H9 (cell line): ENCODE measurements at regions not wholly inside any gene's neighbourhood (a gene's known extent, or its start where the extent isn't known, plus 50 kb on each side); places are given as distances from the start of the nearest gene placed in this dataset.

Experiments used
- DNase-seq: peaks from one replicate; pipeline ENCODE4 v3.0.0-alpha.2; 2017
- H2AFZ ChIP-seq: one replicate; pipeline ENCODE4 v1.6.1; 2013; ENCODE audit warnings: mild to moderate bottlenecking, low read length, control low read depth, moderate library complexity
- H2AK5ac ChIP-seq: 2 replicates; pipeline ENCODE4 v1.6.1; 2013; ENCODE audit warnings: low read length, control low read depth, mixed read lengths; ENCODE audit not compliant: insufficient read length
- H2BK120ac ChIP-seq: one replicate; pipeline ENCODE4 v1.6.1; 2013; ENCODE audit warnings: low read depth, mild to moderate bottlenecking, low read length, control low read depth, inconsistent platforms; ENCODE audit not compliant: poor library complexity, severe bottlenecking
- H2BK12ac ChIP-seq: 2 replicates; pipeline ENCODE4 v1.6.1; 2013; ENCODE audit warnings: low read length, control low read depth, mixed read lengths, low read depth; ENCODE audit not compliant: insufficient read length
- H2BK15ac ChIP-seq: 2 replicates; pipeline ENCODE4 v1.6.1; 2013; ENCODE audit warnings: low read depth, low read length, control low read depth
- H2BK20ac ChIP-seq: one replicate; pipeline ENCODE4 v1.6.1; 2013; ENCODE audit warnings: low read depth, mild to moderate bottlenecking, low read length, control low read depth, inconsistent platforms; ENCODE audit not compliant: poor library complexity, severe bottlenecking
- H2BK5ac ChIP-seq: 2 replicates; pipeline ENCODE4 v1.6.1; 2013; ENCODE audit warnings: low read length, control low read depth, mixed read lengths; ENCODE audit not compliant: insufficient read length
- H3K14ac ChIP-seq: 2 replicates; pipeline ENCODE4 v1.6.1; 2013; ENCODE audit warnings: low read length, control low read depth; ENCODE audit not compliant: insufficient read depth
- H3K18ac ChIP-seq: 2 replicates; pipeline ENCODE4 v1.6.1; 2013; ENCODE audit warnings: low read depth, mild to moderate bottlenecking, mixed read lengths, low read length, control low read depth; ENCODE audit not compliant: insufficient read length
- H3K23ac ChIP-seq: 2 replicates; pipeline ENCODE4 v1.6.1; 2013; ENCODE audit warnings: low read length, control low read depth, mixed read lengths, low read depth; ENCODE audit not compliant: insufficient read length
- H3K23me2 ChIP-seq: 2 replicates; pipeline ENCODE4 v1.6.1; 2013; ENCODE audit warnings: low read depth, mild to moderate bottlenecking, mixed read lengths, low read length, control low read depth; ENCODE audit not compliant: insufficient read length, poor library complexity, severe bottlenecking
- H3K27ac ChIP-seq: 2 replicates; pipeline ENCODE4 v1.5.1; 2013; ENCODE audit warnings: low read length, control low read depth, mixed read lengths, low read depth; ENCODE audit not compliant: insufficient read length
- H3K27me3 ChIP-seq: 2 replicates; pipeline ENCODE4 v1.6.1; 2013; ENCODE audit warnings: low read length, control low read depth, inconsistent platforms; ENCODE audit not compliant: insufficient read depth
- H3K4ac ChIP-seq: 2 replicates; pipeline ENCODE4 v1.6.1; 2013; ENCODE audit warnings: low read depth, mild to moderate bottlenecking, control low read depth, inconsistent platforms, low read length, moderate library complexity
- H3K4me1 ChIP-seq: 2 replicates; pipeline ENCODE4 v1.6.1; 2013; ENCODE audit warnings: low read length, control low read depth, inconsistent platforms; ENCODE audit not compliant: insufficient read depth
- H3K4me2 ChIP-seq: 2 replicates; pipeline ENCODE4 v1.6.1; 2013; ENCODE audit warnings: low read length, control low read depth, mixed read lengths; ENCODE audit not compliant: insufficient read length, insufficient read depth
- H3K56ac ChIP-seq: 2 replicates; pipeline ENCODE4 v1.6.1; 2013; ENCODE audit warnings: low read depth, mild to moderate bottlenecking, mixed read lengths, low read length, control low read depth; ENCODE audit not compliant: insufficient read length
- H3K79me1 ChIP-seq: 2 replicates; pipeline ENCODE4 v1.6.1; 2013; ENCODE audit warnings: low read depth, mild to moderate bottlenecking, moderate library complexity, low read length, control low read depth, inconsistent platforms; ENCODE audit not compliant: insufficient read depth, poor library complexity, severe bottlenecking
- H3K79me2 ChIP-seq: 2 replicates; pipeline ENCODE4 v1.6.1; 2013; ENCODE audit warnings: low read length, control low read depth, inconsistent platforms; ENCODE audit not compliant: insufficient read depth
- H3K9ac ChIP-seq: 2 replicates; pipeline ENCODE4 v1.6.1; 2013; ENCODE audit warnings: low read length, control low read depth, mixed read lengths; ENCODE audit not compliant: insufficient read length; ENCODE audit errors: extremely low read depth
- H3K9me3 ChIP-seq: one replicate; pipeline ENCODE4 v1.6.1; 2013; ENCODE audit warnings: low read depth, low read length, inconsistent platforms; ENCODE audit not compliant: control insufficient read depth
- H3T11ph ChIP-seq: one replicate; pipeline ENCODE4 v1.6.1; 2013; ENCODE audit warnings: mild to moderate bottlenecking, low read length, control low read depth, inconsistent platforms
- H4K20me1 ChIP-seq: one replicate; pipeline ENCODE4 v1.6.1; 2013; ENCODE audit not compliant: control insufficient read depth, insufficient read length, insufficient read depth
- H4K5ac ChIP-seq: 2 replicates; pipeline ENCODE4 v1.6.1; 2013; ENCODE audit warnings: low read depth, mild to moderate bottlenecking, mixed read lengths, low read length, control low read depth; ENCODE audit not compliant: insufficient read length
- H4K8ac ChIP-seq: replicated peaks from 2 replicates; pipeline ENCODE4 v1.6.1; 2013; ENCODE audit warnings: low read length, control low read depth, mixed read lengths, low read depth; ENCODE audit not compliant: insufficient read length
- H4K91ac ChIP-seq: 2 replicates; pipeline ENCODE4 v1.6.1; 2013; ENCODE audit warnings: low read depth, mild to moderate bottlenecking, moderate library complexity, mixed read lengths, low read length, control low read depth; ENCODE audit not compliant: insufficient read length
- H3K27ac Mint-ChIP-seq, 3 experiments: 2 replicates in 2 of 3; 3 replicates in 1 of 3; pipeline ENCODE4 v1.8.0; 2020 to 2021; ENCODE audit warnings: mixed read lengths in 3 of 3, mild to moderate bottlenecking in 1 of 3, moderate library complexity in 1 of 3
- H3K27me3 Mint-ChIP-seq: 2 replicates; pipeline ENCODE4 v1.8.0; 2021; ENCODE audit warnings: low read depth, mild to moderate bottlenecking, moderate library complexity, mixed read lengths
- H3K36me3 Mint-ChIP-seq, 3 experiments: 2 replicates in 2 of 3; 3 replicates in 1 of 3; pipeline ENCODE4 v1.8.0; 2020 to 2021; ENCODE audit warnings: low read depth in 3 of 3, mixed read lengths in 3 of 3; ENCODE audit not compliant: insufficient read depth in 1 of 3
- H3K4me1 Mint-ChIP-seq, 2 experiments: 2 replicates each; pipeline ENCODE4 v1.8.0; 2020; ENCODE audit warnings: mixed read lengths in 2 of 2
- H3K4me3 Mint-ChIP-seq, 2 experiments: 2 replicates in 1 of 2; 3 replicates in 1 of 2; pipeline ENCODE4 v1.8.0; 2020 to 2021; ENCODE audit warnings: mild to moderate bottlenecking in 2 of 2, mixed read lengths in 2 of 2, moderate library complexity in 1 of 2
- H3K9me3 Mint-ChIP-seq, 2 experiments: 2 replicates in 1 of 2; 3 replicates in 1 of 2; pipeline ENCODE4 v1.8.0; 2020; ENCODE audit warnings: mild to moderate bottlenecking in 2 of 2, mixed read lengths in 2 of 2, moderate library complexity in 1 of 2
- CTCF ChIP-seq: fragments of 200-600 bp; sonication (generic); conservative IDR thresholded peaks from 3 replicates; pipeline ENCODE4 v1.8.0; 2021; ENCODE audit warnings: antibody characterized with exemption, mild to moderate bottlenecking
- WGBS: extraction: QIAGEN DNeasy Blood & Tissue Kit; methylation state at CpG from one replicate; pipeline ENCODE4 v1.1.7; 2013; ENCODE audit warnings: missing lambda C conversion rate, low lambda C conversion rate, mixed read lengths; ENCODE audit not compliant: insufficient read length; ENCODE audit errors: extremely low coverage; 5-methylcytosine and 5-hydroxymethylcytosine counted together

DNA sequence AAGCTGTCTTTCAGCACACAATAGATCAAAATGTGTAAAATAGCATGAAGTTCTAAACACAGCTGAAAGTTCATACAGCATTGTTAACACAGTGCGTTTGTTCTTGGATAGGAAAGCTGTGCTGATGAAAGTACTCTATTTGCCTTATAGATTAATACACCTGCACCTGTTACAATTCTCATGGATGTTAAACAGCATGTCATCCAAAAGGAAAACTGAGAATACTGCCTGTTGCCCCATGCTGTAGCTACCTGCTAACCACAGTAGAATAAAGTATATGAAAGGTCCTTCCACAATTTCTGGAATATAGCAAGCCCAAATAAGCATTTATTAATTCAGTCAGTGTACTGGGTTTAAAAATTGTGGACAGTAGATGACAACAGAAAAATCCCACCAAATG is 166.7 kb upstream of the DTNA start:
- Histone ChIP-seq H3K23me2 (no peaks in the 10 kb centered on the region), H2AFZ (no peak overlapping the region), H2BK5ac (no peak overlapping the region), H3K79me2 (no peaks in the 10 kb centered on the region), H2BK12ac (no peak overlapping the region), H2BK20ac (no peak overlapping the region), H3K23ac (no peak overlapping the region), H4K20me1 (no peaks in the 10 kb centered on the region), H3T11ph (no peak overlapping the region), H3K14ac (no peak overlapping the region), H3K79me1 (no peaks in the 10 kb centered on the region), H4K91ac (no peak overlapping the region), H3K4me2 (no peak overlapping the region), H3K18ac (no peak overlapping the region), H4K8ac (no peak overlapping the region), H3K27ac (no peak overlapping the region), H2BK15ac (no peak overlapping the region), H3K27me3 (no peaks in the 10 kb centered on the region), H3K56ac (no peak overlapping the region), H3K9me3 (no peaks in the 10 kb centered on the region), H3K4me1 (peaks cover 4% of the 10 kb centered on the region; the same call in 1 of the 2 replicates), H4K5ac (no peak overlapping the region), H3K9ac (no peak overlapping the region), H2BK120ac (no peak overlapping the region), H3K4ac (no peak overlapping the region), H2AK5ac (no peak overlapping the region)
- Mint-ChIP-seq H3K4me3 (no peak overlapping the region), H3K9me3 (no peaks in the 10 kb centered on the region), H3K27me3 (no peaks in the 10 kb centered on the region), H3K4me1 (peaks cover 35 to 46% of the 10 kb centered on the region in 2 experiments), H3K27ac (no peak overlapping the region), H3K36me3 (no peaks in the 10 kb centered on the region; a peak in 1 of 7 replicates)
- no peak for DNase-seq
- no peak for TF ChIP-seq CTCF
- no CpG with 5 or more reads among the region's 1 CpG for WGBS
